Neural cell (in vitro differentiated cells): ENCODE measurements at regions not wholly inside any gene's neighbourhood (a gene's known extent, or its start where the extent isn't known, plus 50 kb on each side); places are given as distances from the start of the nearest gene placed in this dataset.

Source experiments
- CTCF ChIP-seq: fragments of 450-650 bp; IDR thresholded peaks from 2 replicates; pipeline ENCODE4 v1.5.1; 2014; ENCODE audit warnings: antibody characterized with exemption, mild to moderate bottlenecking, moderate library complexity; ENCODE audit not compliant: poor library complexity, severe bottlenecking
- EP300 ChIP-seq: fragments of 450-650 bp; conservative IDR thresholded peaks from 2 replicates; pipeline ENCODE4 v1.6.1; 2014; ENCODE audit warnings: antibody characterized with exemption, mild to moderate bottlenecking, moderate library complexity; ENCODE audit not compliant: poor library complexity, severe bottlenecking
- POLR2AphosphoS5 ChIP-seq: IDR thresholded peaks from 2 replicates; pipeline ENCODE4 v1.6.1; 2012
- REST ChIP-seq: IDR thresholded peaks from 2 replicates; pipeline ENCODE4 v1.6.1; 2012; ENCODE audit warnings: borderline replicate concordance

- TF ChIP-seq CTCF: no peak
- no peak for TF ChIP-seq POLR2AphosphoS5
- TF ChIP-seq EP300: no peak
- TF ChIP-seq REST: no peak
Measured at GRCh38 chr9:26773056-26773455, 119.5 kb downstream of the CAAP1 start.
